ENCODE measurements at regions not wholly inside any gene's neighbourhood (a gene's known extent, or its start where the extent isn't known, plus 50 kb on each side); places are given as distances from the start of the nearest gene placed in this dataset.

GRCh38 chr9:86675805-86676204 lies 271.5 kb downstream of the GAS1 start:
- TF ChIP-seq CTCF (conservative IDR thresholded peaks at IDR 0.05; ENCODE audit: low read depth, low read length) (no peak), EZH2 (IDR thresholded peaks at IDR 0.05; ENCODE audit: low read length, unreplicated experiment) (no peak), EZH2phosphoT487 (IDR thresholded peaks at IDR 0.05; ENCODE audit: borderline replicate concordance, low read length) (no peak)

All from PC-3 (cell line).